Pons (tissue), 1 donor: ENCODE measurements at regions not wholly inside any gene's neighbourhood (a gene's known extent, or its start where the extent isn't known, plus 50 kb on each side); places are given as distances from the start of the nearest gene placed in this dataset.

ENCODE experiments used
- DNase-seq: peaks from one replicate; pipeline ENCODE4 v3.0.0-alpha.2; 2016; ENCODE audit warnings: low spot score

DNA sequence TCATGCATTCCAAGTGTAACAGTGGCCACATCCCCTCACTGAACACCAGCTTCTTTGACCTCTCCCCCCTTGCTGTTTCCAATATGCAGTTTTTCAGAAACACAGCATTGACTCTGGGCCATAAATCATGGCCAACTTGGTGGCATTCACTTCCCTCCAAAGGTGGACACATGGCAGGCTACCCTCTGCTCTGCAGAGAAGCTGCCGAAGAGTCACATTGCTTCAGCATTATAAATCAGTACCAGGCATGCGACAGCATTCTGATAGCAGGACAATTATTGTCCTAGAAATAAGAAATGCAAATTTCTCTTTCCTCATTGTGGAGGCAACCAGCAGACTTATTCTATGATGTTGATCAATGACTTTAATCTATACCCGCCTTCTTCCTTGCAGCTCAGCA, 475.4 kb upstream of the GHITM start:
- DNase-seq, result no peak

DNA sequence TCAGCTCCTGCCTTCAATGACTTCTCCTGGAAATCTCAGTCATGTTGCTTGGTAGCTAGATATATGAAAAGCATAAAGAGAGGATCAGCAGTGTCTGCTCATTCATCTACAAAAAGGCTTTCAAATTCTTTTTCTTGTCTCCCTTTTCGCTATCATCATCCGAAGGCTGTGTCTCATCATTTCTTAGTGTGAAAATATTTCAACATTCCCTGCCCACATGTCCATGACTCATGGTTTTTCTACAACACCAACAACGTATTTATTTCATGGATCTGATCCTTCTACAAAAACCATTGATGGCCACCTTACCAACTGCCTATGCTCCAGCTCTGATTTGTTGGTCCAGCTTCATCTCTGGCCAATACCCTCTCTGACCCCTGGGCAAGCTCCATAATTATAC, 472.5 kb upstream of the GHITM start:
- DNase-seq, result no peak

DNA sequence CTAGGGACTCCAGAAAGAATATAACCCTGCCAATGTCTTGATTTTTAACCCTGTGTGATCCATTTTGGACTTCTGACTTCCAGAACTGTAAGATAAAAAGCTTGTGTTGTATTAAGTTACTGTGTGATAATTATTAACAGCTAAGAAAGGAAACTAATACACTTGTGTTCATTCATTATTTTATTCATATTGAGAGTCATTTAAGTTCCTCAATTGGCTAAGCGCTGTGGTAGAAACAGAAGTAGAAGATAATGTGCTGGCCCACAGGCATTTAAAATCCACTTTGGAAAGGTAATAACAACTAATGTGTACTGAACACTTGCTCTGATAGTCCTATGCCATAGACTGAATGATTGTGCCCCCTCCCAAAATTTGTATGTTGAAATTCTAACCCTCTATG, 471.7 kb upstream of the GHITM start:
- DNase-seq, result no peak

DNA sequence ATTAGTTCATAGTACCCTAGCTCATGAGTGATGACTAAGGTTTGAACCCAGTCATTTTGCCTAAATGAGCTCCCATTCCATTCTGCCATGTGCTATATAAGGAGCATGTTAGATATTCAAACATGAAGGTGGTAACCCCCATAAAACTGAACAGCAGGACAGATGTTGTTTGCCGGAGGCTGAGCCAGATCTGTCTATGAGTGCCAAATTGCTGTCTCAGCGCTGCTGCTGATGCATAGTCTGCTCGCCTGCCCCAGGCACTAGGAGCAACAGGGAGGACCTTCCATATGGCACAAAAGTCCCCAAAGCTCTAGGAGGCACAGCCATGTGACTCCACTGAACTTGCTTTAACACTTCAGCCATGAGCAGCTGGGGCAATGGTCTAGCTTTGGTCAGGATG, 466.0 kb upstream of the GHITM start:
- DNase-seq, result no peak

DNA sequence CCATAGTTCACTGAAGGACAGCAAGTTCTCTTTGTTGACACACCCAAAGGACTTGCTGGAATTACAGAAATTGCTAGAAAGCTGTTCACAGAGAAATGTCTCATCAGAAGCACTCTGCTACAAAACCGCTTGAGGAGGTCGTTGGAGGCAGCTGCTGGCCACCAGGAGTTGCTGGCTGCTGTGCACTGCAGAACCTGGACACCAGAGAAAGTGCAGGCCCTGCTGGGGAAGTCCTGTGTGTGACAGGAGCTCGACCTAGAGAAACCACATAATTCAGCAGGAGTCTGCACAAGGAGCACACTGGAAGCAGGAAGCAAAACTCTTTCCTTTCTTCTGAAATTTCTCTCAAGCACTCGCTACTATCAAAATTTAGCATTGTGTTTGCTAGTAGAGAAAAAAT, 461.5 kb upstream of the GHITM start:
- no peak for DNase-seq

DNA sequence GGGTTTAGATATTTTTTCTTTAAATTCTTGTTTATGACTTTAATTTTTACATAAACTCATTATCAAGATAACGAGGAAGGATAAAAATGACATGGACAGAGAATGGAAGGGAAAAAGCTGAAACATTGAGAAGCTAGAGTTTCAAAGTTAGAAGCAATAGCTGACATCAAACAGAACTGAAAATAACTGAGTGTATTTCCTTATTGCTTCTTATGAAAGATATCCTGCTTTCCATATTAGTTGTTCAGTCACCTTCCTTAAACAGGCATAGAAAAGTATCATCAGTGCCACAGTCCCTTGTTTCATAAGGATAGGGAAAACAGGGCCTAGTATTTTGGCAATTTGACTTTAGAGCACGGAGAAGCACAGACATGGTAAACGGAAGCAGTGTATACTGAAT, 460.5 kb upstream of the GHITM start:
- no peak for DNase-seq

DNA sequence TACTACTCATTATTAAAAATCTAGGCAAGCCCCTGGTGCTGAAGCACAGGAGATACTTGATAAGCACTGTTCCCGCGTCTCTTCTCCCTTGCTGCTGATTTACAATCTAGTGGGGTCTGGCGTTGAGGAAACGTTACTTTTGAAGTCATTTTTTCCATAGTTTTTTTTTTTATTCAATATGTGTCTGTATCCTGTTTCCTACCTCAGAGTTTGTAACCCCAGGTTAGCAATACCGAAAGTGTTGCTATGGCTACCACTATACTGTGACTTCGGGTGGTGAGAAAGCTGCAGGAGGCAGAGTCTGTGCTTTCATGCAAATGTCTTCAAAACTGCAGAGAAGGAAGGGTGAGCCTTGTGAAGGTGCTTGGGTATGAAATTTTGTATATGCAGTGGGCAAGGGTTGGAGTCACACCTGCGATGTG, 458.8 kb upstream of the GHITM start:
- DNase-seq, result no peak

DNA sequence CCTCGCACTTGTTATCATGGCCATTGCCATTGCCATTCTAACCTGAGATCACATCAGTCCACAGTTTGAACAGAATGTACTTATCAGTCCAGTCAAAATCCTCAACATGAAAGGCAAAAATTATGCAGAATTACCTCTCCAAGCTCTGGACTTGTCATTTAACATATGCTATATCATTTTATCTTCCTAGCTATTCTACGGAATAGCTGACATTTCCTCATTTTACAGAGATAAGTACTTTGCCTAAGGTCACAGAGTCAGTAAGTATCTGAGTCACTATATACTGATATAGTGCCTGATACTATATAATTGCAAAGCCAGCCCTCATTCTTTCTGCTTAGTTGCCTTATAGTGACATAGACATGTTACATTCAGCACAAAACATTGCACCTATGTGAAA, 456.9 kb upstream of the GHITM start:
- no peak for DNase-seq

DNA sequence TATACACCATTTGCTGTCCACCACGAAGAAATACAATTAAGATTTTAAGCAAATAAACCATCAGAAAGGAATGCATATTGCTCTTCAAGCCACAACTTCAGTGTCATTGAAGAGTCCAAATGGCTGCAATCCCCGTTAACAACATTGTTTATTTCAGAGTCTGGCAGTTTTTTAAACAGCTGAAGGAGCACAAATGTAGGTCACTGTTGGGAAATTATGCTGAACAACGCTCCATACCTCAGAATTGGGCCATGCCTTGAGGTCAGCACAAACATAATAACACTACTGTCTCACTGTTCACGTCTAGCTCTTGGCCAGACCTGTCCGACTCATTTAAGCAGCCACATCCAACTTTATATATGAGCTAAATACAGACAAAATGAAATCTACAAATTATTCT, 453.9 kb upstream of the GHITM start:
- DNase-seq, result no peak

DNA sequence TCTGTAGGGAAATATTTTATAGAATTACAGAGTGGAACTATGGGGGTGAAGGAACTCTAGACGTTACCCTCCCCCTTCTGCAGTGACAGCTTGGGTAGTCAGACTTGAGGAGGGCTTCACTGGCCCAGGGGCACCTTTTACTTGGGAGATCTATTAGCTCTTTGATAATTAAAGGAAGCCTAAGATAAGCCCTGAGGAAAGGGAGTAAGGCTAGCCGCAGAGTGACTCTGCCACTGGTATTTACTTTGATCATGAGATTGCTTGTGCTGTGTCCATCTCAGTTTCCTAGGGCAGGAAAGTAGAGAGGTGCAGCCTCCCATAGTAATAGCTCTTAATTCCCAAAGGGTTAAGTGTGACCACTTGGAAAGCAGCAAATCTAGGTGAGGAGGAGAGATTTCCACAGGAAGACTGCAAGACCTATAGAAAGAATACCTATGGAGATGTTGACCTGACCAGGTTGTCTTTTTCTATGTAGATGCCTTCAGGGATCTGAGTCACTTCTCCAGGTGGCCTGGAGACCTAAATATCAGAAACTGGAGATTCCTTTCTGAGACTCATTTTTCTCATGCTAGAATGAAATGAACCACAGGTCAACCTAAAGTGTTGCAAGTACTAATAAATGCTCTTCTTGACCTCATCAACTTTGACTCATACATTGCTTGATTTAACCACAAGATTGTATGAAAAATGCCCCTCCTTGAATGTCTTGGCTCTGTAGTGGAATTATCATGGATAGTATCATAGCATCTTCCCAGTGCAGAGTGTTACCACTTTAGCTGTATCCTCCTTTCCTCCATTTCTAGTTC, 447.3 kb upstream of the GHITM start:
- no peak for DNase-seq

DNA sequence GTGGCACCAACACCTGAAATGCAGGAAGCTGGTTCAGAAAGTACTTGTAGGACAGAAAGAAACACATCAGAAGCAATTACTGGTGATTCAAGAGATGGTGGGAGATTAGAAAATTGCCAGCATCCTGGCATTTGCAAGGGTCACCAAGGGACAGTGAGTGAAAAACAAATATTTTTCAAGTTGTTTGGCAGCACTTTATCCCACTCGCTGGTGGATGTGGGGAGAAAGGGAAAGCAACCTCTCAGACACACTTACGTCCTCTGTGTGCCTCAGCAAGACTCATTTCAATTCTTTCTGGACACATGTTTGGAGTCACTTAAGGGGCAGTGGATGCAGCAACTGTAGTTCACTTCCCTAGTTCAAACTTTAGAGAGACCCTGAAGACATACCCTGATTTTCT, 440.4 kb upstream of the GHITM start:
- no peak for DNase-seq

DNA sequence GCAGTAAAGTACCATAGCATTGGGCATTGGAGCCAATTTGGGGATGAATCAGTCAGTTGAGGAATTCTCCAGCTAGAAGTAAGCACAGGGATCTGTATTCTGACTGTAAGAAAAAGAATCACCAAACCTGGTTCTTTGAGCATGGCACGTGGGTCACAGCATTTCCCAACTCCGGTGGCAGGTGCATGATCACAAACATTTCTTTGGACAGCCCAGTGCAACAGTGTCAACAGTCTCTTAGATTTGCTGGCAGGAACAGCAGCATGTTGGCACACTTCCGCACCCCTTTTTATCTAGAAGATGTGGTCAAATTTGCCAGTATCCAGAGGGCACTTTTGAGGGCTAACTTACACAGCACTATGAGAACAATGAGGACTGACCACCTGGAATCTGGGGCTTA, 437.5 kb upstream of the GHITM start:
- no peak for DNase-seq

DNA sequence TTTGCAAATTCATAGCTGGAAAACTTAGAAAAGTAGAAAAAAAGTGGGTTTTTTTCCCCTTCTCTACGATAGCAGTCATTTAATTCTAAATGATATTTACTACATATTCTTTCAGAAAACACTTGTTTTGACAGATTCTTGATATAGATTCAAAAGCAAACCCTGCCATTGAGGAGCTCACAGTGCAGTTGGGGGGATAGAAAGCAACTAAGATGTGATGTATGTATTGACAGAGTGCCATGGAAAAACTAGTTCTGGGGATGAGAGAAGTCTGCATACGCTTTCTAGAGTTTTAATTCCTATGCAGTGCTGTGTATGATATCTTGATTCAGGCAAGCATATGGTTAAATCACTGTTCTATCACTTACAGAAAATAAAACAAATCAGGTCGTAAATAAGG, 436.6 kb upstream of the GHITM start:
- no peak for DNase-seq

DNA sequence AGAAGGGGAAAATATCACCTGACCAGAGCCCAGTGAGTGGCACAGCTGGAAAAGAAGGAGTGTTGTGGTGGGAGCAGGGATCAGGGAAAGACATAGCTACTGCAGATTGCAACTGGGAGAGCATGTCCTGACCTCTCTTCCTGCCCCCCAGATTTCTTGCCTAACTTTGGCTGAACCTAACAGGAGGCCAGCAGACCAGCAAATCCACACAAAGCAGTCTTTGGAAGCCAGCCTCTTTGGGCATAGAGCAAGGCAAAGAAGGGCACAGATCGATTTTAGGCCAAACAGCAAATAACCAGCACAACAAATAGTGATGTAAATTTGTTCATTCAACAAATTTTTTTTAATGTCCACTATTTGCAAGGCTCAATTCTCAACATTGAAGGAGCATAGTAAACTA, 433.2 kb upstream of the GHITM start:
- DNase-seq, result no peak

DNA sequence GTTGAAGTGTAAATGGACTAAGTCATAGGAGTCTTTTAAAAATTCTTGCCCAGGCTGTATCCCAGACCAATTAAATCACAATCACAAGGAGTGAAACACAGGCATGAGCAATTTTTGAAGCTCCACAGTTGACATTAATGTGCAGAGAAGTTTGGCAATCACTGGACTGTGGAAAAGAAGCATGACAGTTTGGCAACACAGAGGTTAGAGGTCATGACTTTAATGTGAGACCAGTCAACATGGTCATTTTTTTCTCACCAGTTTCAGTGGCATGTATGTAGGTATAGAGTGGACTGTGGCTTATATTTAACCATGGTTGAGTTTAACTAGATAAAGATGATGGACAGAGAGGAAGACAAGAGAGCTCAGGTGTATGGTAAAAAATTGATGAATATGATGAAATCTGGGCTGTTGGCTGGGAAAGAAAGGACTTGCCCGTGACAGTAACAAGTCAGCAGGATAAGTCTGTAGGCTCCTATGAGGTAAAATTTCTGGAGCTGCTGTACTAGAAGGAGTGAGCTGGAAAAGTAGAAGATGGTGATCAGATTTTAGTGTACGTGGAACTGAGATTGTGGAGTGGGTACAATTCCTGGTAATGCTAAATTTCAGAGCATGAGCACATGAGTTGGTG, 432.2 kb upstream of the GHITM start:
- DNase-seq, result no peak

DNA sequence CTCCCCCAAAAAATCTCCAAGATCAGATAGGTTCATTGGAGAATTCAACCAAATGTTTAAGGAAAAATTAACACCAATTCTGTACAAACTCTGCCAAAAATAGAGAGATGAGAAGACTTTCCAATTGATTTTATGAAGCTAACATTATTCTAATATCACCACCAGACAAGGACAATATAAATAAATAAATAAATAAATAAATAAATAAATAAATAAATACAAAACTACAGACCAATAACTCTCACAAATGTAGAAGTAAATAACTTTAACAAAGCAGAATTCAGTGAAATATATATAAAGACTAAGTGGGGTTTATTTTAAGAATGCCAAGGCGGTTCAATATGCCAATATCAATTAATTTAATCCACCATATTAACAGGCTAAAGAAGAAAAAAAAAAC, 425.9 kb upstream of the GHITM start:
- no peak for DNase-seq

DNA sequence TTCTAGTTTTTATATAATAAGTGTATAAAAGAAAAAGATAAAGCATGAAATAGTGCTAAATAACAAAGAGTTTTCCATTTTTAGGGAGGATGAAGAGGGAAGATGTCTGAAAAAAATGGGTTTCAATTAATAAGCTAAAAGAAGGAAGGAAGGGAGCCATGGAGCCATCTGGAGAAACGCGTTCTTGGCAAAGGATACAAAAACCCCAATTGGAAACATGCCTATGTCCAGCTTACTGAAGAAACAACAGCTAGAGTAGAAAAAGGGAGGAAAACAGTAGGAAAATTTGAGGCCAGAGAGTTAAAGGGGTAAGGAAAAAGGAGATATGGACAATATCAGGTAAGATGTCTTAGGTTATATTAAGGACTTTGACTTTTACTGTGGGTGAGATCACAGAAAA, 416.2 kb upstream of the GHITM start:
- DNase-seq, result no peak

DNA sequence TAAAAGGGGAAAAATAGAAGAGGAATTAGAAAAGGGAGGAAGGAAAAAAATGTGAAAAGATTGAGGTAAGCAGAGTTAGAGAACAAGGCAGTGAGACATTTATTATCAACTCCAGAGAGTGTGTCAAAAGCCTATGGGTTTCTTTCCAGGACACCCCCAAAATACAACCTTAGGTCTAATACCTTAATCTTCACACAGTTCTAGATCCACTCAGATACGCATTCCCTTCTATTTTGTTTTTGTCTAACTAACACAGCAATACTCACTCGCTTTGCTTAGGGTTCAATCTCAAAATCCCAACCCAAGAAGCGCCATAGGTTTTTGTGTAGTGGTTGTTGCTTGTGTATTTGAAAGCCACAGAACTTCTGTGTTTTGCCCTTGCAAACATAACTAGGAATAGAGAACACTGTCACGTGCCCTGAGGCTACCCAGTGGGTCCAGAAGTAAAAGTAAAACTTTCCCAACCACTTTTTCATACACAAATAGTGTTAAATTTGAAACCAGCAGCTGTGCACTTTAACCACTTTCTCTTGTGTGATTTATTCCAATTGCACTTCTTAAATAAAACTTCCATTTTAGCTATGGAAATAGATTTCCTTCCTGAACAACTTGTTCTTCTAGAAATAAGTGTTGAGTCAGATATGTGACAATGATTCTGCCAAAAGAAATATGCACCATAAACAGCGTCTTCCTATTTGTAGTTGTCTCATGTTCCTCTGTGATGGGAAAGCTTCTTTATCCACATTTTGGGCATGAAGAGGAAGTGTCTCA, 414.7 kb upstream of the GHITM start:
- DNase-seq, result no peak

DNA sequence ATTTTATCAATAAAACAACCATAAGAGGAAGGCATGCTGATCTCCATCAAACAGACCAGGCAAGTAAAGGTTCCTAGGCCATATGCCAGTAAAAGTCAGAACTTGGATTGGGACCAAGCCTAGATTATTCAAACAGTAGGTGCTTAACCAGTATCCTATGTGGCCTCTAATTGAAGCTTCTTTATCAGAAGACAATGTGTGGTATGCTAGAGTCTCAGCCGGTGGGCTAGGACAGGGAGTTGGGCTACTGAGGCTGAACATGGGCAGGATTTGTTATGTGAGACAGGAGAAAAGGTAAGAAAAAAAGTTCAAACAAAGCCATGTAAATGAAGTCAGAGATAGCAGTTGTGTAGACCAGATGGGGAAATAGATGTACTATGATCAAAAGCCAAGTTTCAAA, 413.7 kb upstream of the GHITM start:
- no peak for DNase-seq

DNA sequence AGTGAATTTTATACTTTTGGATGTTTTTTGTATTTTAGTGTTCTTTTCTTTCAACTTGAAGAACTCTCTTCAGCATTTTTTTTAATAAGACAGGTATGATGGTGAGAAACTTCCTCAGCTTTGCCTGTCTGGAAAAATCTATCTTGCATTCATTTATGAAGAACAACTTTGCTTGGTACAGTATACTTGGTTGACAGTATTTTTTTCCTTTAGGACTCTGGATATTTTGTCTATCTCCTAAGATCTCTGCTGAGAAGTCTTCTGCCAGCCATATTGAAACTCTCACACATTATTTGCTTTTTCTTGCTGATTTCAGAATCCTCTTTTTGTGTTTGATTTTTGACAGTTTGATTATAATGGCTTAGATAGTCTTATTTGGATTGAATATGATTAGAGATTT, 405.0 kb upstream of the GHITM start:
- DNase-seq, result no peak

DNA sequence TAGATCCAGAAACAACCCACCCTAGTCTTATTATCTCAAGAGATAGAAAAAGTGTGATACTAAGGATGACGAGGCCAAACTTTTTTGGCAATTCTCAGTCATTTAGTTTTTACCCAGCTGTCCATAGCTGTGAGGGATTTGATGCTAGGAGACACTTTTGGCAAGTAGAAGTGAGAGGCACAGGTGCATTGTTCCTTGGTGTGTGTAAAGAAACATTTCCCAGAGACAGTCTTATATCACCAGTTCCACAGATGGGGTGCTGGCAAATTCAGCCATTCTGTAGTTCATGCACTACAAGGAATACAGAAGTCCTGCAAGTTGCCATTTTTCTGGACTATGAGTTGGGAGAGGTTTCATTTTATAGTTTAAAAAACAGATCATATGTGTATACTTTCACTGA, 403.3 kb upstream of the GHITM start:
- DNase-seq, result no peak

DNA sequence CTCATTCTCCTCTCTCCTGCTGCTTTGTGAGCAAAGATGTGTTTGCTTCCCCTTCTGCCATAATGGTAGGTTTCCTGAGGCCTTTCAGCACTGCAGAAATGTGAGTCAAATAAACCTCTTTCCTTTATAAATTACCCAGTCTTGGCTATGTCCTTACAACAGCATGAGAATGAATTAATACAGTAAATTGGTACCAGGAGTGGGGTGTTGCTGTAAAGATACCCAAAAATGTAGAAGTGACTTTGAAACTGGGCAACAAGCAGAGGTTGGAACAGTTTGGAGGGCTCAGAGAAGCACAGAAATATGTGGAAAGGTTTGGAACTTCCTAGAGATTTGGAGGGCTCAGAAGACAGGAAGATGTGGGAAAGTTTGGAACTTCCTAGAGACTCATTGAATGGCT, 388.7 kb upstream of the GHITM start:
- no peak for DNase-seq

DNA sequence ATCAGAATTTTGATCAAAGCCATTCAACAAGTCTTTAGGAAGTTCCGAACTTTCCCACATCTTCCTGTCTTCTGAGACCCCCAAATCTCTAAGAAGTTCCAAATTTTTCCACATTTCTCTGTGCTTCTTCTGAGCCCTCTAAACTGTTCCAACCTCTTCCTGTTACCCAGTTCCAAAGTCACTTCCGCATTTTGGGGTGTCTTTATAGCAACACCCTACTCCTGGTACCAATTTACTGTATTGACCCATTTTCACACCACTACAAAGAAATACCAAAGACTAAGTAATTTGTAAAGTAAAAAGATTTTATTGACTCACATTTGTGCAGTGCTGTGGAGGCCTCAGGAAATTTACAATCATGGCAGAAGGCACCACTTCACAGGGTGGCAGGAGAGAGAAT, 385.8 kb upstream of the GHITM start:
- DNase-seq, result no peak
